ENCODE measurements at regions not wholly inside any gene's neighbourhood (a gene's known extent, or its start where the extent isn't known, plus 50 kb on each side); places are given as distances from the start of the nearest gene placed in this dataset.

- H3K27me3 ChIP-seq = no peaks in the 10 kb centered on the region
- no peaks in the 10 kb centered on the region for H3K36me3 ChIP-seq
- no peaks in the 10 kb centered on the region for H3K9me3 ChIP-seq
- DNase-seq = no peak
- no peak for TF ChIP-seq CTCF (IDR thresholded peaks at IDR 0.05)
- intact Hi-C loops (cut with DNase I; ENCODE audit: low total_unique reads) = no loop called here
- H3K4me3 ChIP-seq = no peak overlapping the region
- H3K4me1 ChIP-seq = no peaks in the 10 kb centered on the region
- H3K27ac ChIP-seq = no peak overlapping the region
Observed at GRCh38 chr15:97576929-97577645, 383.4 kb upstream of the ARRDC4 start.

GRCh38 chr15:97585408-97585807, 375.1 kb upstream of the ARRDC4 start:
- Histone ChIP-seq H3K27me3 (no peaks in the 10 kb centered on the region), H3K27ac (no peak overlapping the region), H3K4me3 (no peak overlapping the region), H3K36me3 (no peaks in the 10 kb centered on the region), H3K4me1 (no peaks in the 10 kb centered on the region), H3K9me3 (no peaks in the 10 kb centered on the region)
- no peak for DNase-seq
- TF ChIP-seq CTCF (IDR thresholded peaks at IDR 0.05) = no peak
- intact Hi-C loops (cut with DNase I; ENCODE audit: low total_unique reads) = no loop called here

GRCh38 chr15:97592778-97593177, 367.7 kb upstream of the ARRDC4 start:
- Histone ChIP-seq H3K36me3 (no peaks in the 10 kb centered on the region), H3K27ac (no peak overlapping the region), H3K9me3 (no peaks in the 10 kb centered on the region), H3K4me3 (no peak overlapping the region), H3K4me1 (no peaks in the 10 kb centered on the region), H3K27me3 (no peaks in the 10 kb centered on the region)
- DNase-seq = no peak
- TF ChIP-seq CTCF (IDR thresholded peaks at IDR 0.05) = no peak
- intact Hi-C loops (cut with DNase I; ENCODE audit: low total_unique reads) = no loop called here

- H3K9me3 ChIP-seq = no peaks in the 10 kb centered on the region
- no peak overlapping the region for H3K27ac ChIP-seq
- no peaks in the 10 kb centered on the region for H3K4me1 ChIP-seq
- no peak for TF ChIP-seq CTCF (IDR thresholded peaks at IDR 0.05)
- H3K36me3 ChIP-seq = no peaks in the 10 kb centered on the region
- no peak overlapping the region for H3K4me3 ChIP-seq
- no peak for DNase-seq
- intact Hi-C loops (cut with DNase I; ENCODE audit: low total_unique reads) = no loop called here
- H3K27me3 ChIP-seq = no peaks in the 10 kb centered on the region
Observed at GRCh38 chr15:97597801-97598200, 362.7 kb upstream of the ARRDC4 start.

- TF ChIP-seq CTCF (IDR thresholded peaks at IDR 0.05) = no peak
- intact Hi-C loops (cut with DNase I; ENCODE audit: low total_unique reads) = no loop called here
Observed at GRCh38 chr15:97598353-97598798, 362.1 kb upstream of the ARRDC4 start.

More at GRCh38 chr15:97598353-97598798, 362.1 kb upstream of the ARRDC4 start:
- Histone ChIP-seq H3K4me3 (no peak overlapping the region), H3K36me3 (no peaks in the 10 kb centered on the region), H3K27me3 (no peaks in the 10 kb centered on the region), H3K9me3 (no peaks in the 10 kb centered on the region), H3K4me1 (no peaks in the 10 kb centered on the region), H3K27ac (no peak overlapping the region)
- no peak for DNase-seq

Measured in tibial artery (tissue), 4 donors.